PFSK-1 (cell line): ENCODE measurements at regions not wholly inside any gene's neighbourhood (a gene's known extent, or its start where the extent isn't known, plus 50 kb on each side); places are given as distances from the start of the nearest gene placed in this dataset.

Experiments
- POLR2AphosphoS5 ChIP-seq: IDR thresholded peaks from 2 replicates; pipeline ENCODE4 v1.6.1; 2012; ENCODE audit warnings: low read depth, mild to moderate bottlenecking, control low read depth, low read length, moderate library complexity
- SIN3A ChIP-seq: IDR thresholded peaks from 2 replicates; pipeline ENCODE4 v1.6.1; 2012; ENCODE audit warnings: mild to moderate bottlenecking, low read length, moderate library complexity, borderline replicate concordance; ENCODE audit not compliant: insufficient read depth
- TAF1 ChIP-seq: IDR thresholded peaks from 2 replicates; pipeline ENCODE4 v1.6.1; 2012; ENCODE audit warnings: low read length, control low read depth, borderline replicate concordance; ENCODE audit not compliant: insufficient read depth
- TF ChIP-seq, protein P1 (sequence below), 2 experiments: IDR thresholded peaks; 2 replicates each; pipeline versions ENCODE4 v1.6.1 to v1.8.0; 2011 to 2012; ENCODE audit warnings: low read depth in 2 of 2, low read length in 2 of 2, control low read depth in 1 of 2, inconsistent platforms in 1 of 2, mild to moderate bottlenecking in 1 of 2, moderate library complexity in 1 of 2; ENCODE audit not compliant: insufficient read depth in 1 of 2

- TF ChIP-seq SIN3A (no peak), POLR2AphosphoS5 (no peak), TAF1 (no peak)
- TF ChIP-seq, protein P1, sequence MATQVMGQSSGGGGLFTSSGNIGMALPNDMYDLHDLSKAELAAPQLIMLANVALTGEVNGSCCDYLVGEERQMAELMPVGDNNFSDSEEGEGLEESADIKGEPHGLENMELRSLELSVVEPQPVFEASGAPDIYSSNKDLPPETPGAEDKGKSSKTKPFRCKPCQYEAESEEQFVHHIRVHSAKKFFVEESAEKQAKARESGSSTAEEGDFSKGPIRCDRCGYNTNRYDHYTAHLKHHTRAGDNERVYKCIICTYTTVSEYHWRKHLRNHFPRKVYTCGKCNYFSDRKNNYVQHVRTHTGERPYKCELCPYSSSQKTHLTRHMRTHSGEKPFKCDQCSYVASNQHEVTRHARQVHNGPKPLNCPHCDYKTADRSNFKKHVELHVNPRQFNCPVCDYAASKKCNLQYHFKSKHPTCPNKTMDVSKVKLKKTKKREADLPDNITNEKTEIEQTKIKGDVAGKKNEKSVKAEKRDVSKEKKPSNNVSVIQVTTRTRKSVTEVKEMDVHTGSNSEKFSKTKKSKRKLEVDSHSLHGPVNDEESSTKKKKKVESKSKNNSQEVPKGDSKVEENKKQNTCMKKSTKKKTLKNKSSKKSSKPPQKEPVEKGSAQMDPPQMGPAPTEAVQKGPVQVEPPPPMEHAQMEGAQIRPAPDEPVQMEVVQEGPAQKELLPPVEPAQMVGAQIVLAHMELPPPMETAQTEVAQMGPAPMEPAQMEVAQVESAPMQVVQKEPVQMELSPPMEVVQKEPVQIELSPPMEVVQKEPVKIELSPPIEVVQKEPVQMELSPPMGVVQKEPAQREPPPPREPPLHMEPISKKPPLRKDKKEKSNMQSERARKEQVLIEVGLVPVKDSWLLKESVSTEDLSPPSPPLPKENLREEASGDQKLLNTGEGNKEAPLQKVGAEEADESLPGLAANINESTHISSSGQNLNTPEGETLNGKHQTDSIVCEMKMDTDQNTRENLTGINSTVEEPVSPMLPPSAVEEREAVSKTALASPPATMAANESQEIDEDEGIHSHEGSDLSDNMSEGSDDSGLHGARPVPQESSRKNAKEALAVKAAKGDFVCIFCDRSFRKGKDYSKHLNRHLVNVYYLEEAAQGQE (IDR thresholded peaks at IDR 0.05; ENCODE audit: insufficient read depth in 1 of 2, low read depth in 2 of 2, low read length in 2 of 2), result no peak
These were observed 1218.3 kb downstream of the BRD1 start for GRCh38 chr22:48609279-48609865.
